ENCODE measurements at regions not wholly inside any gene's neighbourhood (a gene's known extent, or its start where the extent isn't known, plus 50 kb on each side); places are given as distances from the start of the nearest gene placed in this dataset.
"Not testable (repeated sequence)": the region's sequence is repeated elsewhere in the genome, so short reads cannot be mapped to it uniquely, and the experiment has no call there.

- DNase-seq (ENCODE audit: low read depth): no peak
Observed at GRCh38 chr5:20370061-20370460, 382.1 kb upstream of the CDH18 start.

GRCh38 chr5:20369518-20369885 is 381.5 kb upstream of the CDH18 start:
- no peak for DNase-seq (ENCODE audit: low read depth)

DNA sequence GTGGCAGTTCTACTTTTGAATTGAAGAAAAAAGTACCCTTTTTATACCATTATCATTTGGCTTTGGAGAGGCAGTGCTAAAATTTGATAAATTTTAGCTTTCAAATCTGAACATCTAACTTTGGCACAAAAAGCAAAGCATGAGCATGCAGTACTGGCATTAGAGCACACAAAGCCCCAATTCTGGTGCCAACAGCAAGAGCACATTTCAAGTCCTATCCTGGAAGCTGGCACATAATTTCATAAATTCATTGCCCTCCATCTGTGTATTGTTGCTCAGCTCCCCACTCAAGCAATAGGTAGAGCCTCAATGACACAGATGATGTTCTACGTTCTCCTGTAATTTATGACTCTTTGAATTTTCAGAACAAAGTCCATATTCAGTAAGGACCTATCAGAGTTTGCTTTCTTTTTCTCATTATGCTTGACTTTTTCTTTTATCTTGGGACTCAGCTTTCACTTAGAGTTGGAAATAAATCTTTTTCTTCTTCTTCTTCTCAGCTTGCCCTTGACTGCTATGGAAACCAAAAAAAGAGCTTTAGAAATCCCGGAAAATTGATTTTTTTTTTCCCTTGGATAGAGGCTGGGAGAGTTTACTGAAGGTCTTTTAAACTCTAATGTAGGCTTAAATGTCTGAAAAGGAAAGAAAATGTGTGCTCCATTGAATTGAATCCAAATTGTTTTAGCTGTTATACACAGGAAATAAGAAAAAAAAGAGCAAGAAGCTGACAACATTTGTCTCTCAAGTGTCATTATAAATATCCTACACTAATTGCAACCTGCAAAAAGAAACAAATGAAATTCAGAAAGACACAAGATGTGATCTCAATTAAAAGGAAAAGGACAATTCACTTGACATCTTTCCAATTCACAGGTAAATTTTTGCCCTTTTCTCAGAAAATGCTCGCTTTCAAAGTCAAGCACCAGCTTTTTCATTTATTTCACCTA is 380.8 kb upstream of the CDH18 start:
- no peak for DNase-seq (ENCODE audit: low read depth)

DNA sequence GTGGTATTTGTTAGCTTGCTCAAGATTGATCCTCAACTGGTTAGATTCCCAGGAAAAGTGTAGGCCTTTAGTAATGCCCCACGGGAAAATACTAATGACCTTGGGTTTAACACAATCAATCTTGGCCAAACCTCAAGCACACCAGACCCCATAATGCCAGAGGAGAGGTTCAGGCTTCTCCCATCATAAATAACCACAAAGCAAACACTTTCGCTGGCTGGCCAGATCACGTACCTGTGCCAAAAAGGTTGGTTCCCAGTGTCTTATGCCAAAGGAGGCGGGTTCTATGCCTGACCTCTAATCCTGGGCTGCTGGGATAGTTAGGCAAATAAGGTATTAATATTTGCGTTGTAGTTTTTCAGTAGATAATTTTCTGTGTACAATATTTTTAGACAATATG is 379.2 kb upstream of the CDH18 start:
- DNase-seq (ENCODE audit: low read depth): no peak

GRCh38 chr5:20360263-20360662 is 372.3 kb upstream of the CDH18 start:
- no peak for DNase-seq (ENCODE audit: low read depth)

GRCh38 chr5:20359377-20359776 is 371.4 kb upstream of the CDH18 start:
- no peak for DNase-seq (ENCODE audit: low read depth)

DNA sequence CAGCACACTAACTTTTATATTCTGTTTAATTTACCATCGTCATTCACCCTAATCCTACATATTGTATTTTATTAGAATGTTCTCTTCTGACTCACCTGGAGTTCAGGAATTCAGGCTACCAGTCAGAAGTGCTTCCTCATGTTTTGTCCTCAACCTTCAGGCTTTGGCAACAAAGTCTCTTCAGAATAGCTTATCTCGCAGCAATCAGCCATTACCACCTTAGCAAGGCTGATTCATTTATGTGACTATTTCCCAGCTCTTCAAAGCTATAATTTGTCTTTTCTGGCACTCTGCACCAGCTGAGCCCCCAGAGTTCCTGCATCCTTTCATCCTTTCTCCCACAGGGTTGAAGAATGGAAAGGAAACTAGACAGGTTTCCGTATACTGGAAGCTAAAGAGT is 365.5 kb upstream of the CDH18 start:
- no peak for DNase-seq (ENCODE audit: low read depth)

GRCh38 chr5:20351849-20352248 is 363.8 kb upstream of the CDH18 start:
- DNase-seq (ENCODE audit: low read depth): no peak

GRCh38 chr5:20348321-20348720 is 360.3 kb upstream of the CDH18 start:
- no peak for DNase-seq (ENCODE audit: low read depth)

GRCh38 chr5:20347334-20347733 is 359.3 kb upstream of the CDH18 start:
- DNase-seq (ENCODE audit: low read depth): no peak

GRCh38 chr5:20340126-20340525 is 352.1 kb upstream of the CDH18 start:
- no peak for DNase-seq (ENCODE audit: low read depth)

- no peak for DNase-seq (ENCODE audit: low read depth)
Observed at GRCh38 chr5:20335978-20336377, 348.0 kb upstream of the CDH18 start.

- no peak for DNase-seq (ENCODE audit: low read depth)
Observed at GRCh38 chr5:20331826-20332225, 343.8 kb upstream of the CDH18 start.

GRCh38 chr5:20323323-20323722 is 335.3 kb upstream of the CDH18 start:
- no peak for DNase-seq (ENCODE audit: low read depth)

- DNase-seq (ENCODE audit: low read depth): no peak
Observed at GRCh38 chr5:20307391-20307790, 319.4 kb upstream of the CDH18 start.

DNA sequence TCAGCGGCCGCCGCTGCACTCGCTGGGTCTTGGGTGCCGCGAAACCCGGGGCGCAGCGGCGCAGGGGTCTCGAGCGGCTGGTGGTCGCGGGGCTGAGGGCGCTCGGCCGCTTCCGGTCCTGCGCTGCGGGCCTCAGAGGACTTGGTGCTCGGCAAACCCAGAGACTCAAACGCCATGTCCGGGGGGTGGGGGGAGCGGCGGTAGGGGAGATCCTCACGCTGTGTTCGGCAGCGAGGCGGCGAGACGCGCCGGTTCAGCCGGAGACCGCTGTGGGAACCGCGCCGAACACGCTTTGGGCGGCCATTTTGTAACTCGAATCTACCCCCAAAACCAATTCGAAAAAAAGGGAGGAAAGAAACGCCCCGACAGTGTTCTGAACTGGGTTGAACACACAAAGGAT is 317.5 kb upstream of the CDH18 start:
- DNase-seq (ENCODE audit: low read depth): no peak

DNA sequence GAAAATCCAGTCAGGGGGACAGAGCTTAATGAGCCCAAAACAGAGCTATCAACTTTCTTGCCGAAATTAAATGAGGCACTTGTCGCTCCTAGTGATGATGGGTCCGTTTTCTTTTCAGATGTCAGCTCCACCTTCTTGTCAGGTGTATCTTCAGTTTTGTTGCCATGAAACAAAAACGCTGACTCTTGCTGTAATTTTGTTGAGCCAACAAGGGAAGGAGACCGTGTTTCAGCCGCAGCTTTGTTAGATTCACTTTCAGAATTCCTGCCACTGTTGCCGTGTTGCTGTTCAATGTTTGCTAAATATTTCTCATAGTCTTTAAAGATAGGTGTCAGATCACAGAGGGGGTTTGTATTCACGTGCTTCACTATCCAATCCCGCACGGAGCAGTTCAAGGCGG is 316.6 kb upstream of the CDH18 start:
- DNase-seq (ENCODE audit: low read depth): not testable (repeated sequence)

- DNase-seq (ENCODE audit: low read depth): no peak
Observed at GRCh38 chr5:20300110-20300509, 312.1 kb upstream of the CDH18 start.

GRCh38 chr5:20294696-20295095 is 306.7 kb upstream of the CDH18 start:
- no peak for DNase-seq (ENCODE audit: low read depth)

GRCh38 chr5:20291766-20292165 is 303.8 kb upstream of the CDH18 start:
- no peak for DNase-seq (ENCODE audit: low read depth)

DNA sequence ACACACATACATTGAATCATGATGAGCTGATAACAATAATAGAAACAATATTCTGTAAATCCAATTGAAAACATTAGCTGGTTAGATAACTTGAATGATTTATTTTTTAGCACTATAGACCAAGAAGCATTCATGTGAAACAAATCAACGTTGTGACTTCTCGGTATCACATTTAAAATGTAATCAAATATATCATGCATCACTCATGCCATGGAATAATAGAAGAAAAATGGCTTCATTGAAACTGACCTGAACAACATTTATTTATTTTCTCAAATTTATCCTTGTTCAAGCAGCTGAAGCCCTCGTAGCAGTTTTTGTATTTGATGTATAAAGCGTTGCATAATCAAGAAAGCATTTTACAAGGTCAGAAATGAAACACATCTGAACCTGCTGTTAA is 299.6 kb upstream of the CDH18 start:
- DNase-seq (ENCODE audit: low read depth): no peak

GRCh38 chr5:20286512-20286911 is 298.5 kb upstream of the CDH18 start:
- DNase-seq (ENCODE audit: low read depth): peak; percentile 77

DNA sequence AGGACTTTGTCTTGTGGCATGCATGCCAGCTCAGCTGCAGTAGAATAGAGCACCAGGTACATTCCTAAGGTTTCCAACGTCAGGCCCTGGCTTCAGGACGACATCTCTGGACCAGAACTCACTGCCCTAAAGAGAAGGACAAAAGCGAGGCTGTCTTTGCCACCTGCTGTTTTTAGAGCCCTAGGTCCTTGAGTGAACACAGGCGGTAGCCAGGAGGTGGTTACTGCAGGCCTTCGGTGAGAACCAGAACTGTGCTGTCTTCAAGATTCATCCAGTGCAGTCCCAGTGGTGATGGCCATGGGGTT is 288.9 kb upstream of the CDH18 start:
- no peak for DNase-seq (ENCODE audit: low read depth)

Measured in HS-5 (cell line).